Stimulated activated CD4-positive, alpha-beta T cell treated with anti-CD3 and anti-CD28 coated beads, TNF-alpha, amount 100 ng/mL, for 48 hours (primary cell): ENCODE measurements at regions not wholly inside any gene's neighbourhood (a gene's known extent, or its start where the extent isn't known, plus 50 kb on each side); places are given as distances from the start of the nearest gene placed in this dataset.

Experiments
- DNase-seq, 3 donors: peaks; one replicate each; pipeline ENCODE4 v3.0.0-alpha.2; 2020; ENCODE audit warnings: low read depth in 3 of 3

GRCh38 chr1:103854279-103854678 lies 104.6 kb downstream of the AMY1C start:
- DNase-seq = no peak

DNA sequence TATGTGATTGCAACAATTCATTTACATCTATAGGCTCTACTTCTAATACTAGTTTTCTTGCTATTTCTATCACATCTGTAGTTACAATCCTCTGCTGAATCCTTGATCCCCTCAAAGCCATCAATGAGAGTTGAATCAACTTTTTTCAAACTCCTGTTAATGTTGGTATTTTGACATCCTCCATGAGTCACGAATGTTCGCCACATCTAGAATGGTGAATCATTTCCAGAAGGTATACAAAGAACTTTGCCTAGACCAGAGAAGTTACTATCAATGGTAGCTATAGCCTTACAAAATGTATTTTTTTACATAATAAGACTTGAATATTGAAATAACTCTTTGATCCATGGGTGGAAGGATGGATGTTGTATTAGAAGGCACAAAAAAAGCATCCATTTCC lies 110.0 kb downstream of the AMY1C start:
- DNase-seq = no peak

DNA sequence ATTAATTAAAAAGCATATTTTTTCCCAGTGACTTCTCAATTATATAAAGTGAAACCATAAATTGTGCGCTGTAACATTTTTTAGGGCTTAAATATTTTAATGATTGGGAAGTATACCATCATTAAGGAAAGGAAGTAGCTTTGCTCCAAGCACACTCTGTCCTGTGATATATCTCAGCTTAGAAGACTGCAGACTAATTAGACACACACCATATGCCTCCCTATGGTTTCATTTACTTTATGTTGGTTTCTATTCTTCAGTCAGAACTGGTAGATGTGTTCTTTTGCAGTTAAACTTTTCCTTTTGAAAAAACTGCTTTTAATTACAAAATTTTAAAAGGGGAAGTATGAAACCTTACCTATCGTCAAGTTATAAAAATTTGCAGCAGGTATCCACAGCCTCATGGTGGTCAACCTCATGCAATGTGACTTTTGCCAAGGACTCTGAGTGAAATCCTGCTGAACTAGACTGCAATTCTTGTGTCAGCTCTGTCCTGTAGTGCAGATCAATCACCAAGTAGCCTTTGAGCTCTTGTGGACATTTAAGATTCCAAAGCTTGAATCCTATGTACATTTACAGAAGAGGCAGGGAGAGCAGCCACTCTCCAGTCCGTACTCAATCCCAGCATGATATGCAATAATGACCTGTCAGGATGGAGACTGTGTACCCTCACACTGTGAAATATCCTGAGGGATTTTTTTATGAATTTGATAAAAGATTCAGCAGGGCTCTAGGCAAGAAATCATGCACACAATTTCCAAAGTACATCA lies 149.1 kb downstream of the AMY1C start:
- no peak for DNase-seq

DNA sequence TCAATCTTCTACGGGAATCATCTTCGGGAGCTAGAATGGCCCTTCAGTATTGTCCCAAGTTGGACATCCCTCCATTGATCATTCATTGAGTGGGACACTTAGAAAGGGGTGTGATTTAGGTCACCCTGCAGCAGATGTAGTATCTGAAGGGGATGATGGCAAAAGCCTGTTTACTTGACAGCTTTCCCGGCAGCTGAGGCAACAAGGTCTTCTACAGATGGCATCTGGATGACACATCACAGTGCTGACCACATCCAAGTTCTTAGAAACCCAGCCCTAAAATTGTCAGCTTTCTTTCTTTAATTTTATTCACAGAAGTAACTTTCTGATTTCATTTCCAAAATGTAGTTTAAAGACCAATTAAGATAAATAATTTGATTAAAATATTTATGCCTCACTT lies 150.3 kb downstream of the AMY1C start:
- no peak for DNase-seq

DNA sequence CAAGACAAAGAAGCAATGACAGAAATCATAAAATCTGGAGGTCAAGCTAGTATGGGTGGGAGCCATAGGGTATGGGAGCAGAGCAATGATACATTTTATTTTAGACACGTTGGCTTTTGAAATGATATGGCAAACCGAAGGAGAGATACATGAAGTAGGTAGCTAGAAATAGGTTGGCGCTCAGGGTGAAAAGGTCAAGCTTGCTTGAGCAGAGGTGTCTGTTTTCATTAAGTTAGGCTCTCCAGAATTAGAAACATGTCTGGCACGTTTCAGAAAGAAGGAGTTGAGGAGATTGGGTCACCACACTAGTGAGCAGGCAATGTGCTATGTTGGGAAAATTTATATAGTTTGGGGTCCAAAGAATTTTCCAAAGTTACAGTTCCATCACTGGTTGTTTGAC lies 151.4 kb downstream of the AMY1C start:
- DNase-seq = no peak

GRCh38 chr1:103905363-103905762 lies 155.7 kb downstream of the AMY1C start:
- DNase-seq = no peak

- no peak for DNase-seq
These were observed 161.8 kb downstream of the AMY1C start for GRCh38 chr1:103911450-103911849.

- DNase-seq = no peak
These were observed 168.1 kb downstream of the AMY1C start for GRCh38 chr1:103917795-103918194.

- DNase-seq = no peak
These were observed 182.2 kb downstream of the AMY1C start for GRCh38 chr1:103931891-103932290.

GRCh38 chr1:103937763-103938357 lies 188.2 kb downstream of the AMY1C start:
- no peak for DNase-seq

- no peak for DNase-seq
These were observed 191.4 kb downstream of the AMY1C start for GRCh38 chr1:103941086-103941485.

- DNase-seq = no peak
These were observed 192.3 kb downstream of the AMY1C start for GRCh38 chr1:103942029-103942428.

- DNase-seq = no peak
These were observed 196.1 kb downstream of the AMY1C start for GRCh38 chr1:103945774-103946173.

DNA sequence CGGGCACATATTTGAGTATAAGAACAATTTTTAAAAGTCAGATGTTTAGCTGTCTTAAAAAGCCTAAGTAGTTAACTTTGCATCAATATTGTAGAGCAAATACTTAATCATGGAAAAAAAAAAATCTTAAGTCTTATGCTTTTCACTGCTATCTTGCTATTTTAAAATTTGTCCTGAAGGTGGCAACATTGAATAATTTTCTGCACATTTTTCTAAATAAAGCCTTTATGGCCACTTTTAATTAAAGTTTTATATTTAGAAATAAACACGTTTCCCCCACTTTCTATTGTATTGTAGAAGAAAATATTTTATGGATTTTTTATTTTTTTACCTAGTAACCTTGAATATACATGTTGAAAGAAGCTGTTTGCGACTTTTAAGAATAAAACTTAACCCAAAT lies 198.8 kb downstream of the AMY1C start:
- DNase-seq = no peak

- DNase-seq = no peak
These were observed 200.1 kb downstream of the AMY1C start for GRCh38 chr1:103949779-103950178.

GRCh38 chr1:103953386-103953785 lies 203.7 kb downstream of the AMY1C start:
- DNase-seq = no peak

DNA sequence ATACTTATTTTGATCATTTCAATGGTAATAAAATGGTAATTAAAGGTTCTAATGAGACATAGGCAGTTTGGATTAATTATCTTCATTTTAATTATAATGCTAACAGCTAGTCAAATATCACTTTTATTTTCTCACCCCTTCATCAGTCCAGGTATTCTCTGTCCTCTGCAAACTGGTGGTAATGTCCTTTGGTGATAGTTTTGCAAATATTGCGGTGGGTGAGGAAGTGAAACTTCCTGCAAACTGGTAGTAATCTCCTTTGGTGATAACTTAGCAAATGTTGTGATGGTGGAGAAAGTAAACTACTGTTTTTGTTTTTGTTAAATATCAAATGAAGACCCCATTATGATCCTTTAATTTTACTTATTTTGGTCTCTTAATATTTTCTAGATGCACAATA lies 209.0 kb downstream of the AMY1C start:
- DNase-seq = no peak

- no peak for DNase-seq
These were observed 209.9 kb downstream of the AMY1C start for GRCh38 chr1:103959565-103959964.

DNA sequence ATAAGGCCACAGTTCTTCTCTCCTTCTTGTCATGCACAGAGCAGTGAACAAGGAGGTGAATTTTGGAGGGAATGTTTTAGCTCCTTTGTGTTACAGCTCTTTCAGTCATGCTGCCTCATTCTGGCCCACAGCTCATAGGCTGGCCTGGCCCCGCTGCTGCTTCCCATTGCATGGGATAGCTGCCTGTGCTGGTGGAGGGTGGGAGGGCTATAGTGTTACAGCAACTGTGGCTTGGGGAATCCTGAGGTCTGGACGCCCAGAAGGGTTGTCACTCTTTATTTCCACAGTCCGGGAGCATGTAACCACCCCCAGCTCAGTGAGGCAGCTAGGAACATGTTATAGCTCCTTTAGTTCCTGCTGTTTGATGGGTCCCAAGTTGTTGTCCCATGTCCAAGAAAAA lies 210.3 kb downstream of the AMY1C start:
- DNase-seq = no peak

DNA sequence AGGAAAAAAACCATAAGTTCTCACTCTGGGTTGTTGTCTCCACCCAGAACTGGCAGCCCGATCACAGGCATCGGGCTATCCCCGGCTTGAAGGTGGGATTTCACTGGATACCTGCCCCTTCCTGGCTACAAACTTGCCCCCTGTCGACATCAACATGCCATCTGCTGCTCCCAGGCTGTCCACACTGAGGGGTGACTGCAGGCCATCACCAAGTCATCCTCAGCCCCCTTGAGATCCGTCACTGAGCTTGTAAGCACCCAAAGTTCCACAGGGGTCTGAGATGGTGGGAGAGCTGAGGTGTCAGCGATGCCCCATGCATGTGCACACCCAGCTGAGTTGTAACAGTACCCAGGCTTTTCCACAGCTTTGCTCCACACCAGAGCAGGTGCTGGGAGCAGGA lies 211.0 kb downstream of the AMY1C start:
- no peak for DNase-seq

- DNase-seq = no peak
These were observed 237.1 kb downstream of the AMY1C start for GRCh38 chr1:103986792-103987191.

DNA sequence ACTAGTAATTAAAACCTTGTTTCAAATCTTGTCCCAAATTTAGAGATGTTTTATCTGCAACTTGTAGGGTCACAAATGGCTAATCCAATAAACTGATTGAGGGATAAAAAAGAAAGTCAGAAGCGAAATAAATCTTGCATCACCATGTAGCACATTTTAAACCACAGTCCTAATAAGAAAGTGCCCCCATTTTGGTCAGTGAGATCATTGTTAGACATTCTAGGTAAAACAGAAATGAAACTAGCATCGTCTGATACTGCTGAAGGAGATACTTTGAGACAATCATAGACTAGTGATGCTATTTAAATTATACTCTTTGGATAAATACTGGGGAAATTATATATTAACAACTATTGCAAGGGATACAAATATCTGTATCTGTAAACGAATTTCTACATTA lies 247.9 kb downstream of the AMY1C start:
- no peak for DNase-seq

DNA sequence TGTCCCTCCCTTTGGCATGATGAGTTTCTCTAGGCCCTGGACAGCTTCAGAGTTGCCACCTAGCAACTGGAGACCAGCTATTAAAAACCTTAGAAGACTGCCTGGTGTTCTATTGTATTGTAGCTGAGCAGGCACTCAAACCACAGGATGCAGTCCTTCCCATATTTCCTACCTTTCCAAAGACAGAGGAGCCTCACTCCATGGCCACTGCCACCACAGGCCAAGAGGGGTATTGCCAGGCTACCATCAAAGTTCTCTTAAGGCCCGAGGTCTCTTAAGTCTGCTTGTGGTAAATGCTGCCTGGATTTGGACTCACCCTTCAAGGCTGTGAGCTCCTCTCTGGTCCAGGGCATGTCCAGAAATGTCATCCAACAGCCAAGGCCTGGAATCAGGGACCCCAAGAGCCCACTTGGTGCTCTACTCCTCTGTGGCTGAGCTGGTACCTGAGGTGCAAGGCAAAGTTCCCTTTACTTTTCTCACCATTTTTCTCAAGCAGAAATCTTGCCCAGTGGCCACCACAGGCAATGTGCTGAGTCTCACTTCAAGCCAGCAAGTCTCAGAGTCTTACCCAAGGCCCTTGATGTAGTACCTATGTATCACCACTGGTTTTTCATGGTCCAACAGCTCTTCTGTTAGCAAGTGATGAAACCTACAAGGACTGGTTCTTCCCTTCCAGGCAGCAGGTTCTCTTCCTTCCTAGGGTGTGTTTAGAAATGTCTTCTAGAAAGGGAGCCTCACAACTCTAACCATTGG lies 269.4 kb downstream of the AMY1C start:
- DNase-seq = no peak
